K562 (cell line): ENCODE measurements at regions not wholly inside any gene's neighbourhood (a gene's known extent, or its start where the extent isn't known, plus 50 kb on each side); places are given as distances from the start of the nearest gene placed in this dataset.

Source experiments
- CEBPB ChIP-seq: fragments of 450-650 bp; IDR thresholded peaks from 2 replicates; pipeline ENCODE4 v1.6.1; 2016; ENCODE audit warnings: missing genetic modification characterization, missing compliant biosample characterization
- CEBPG ChIP-seq, 3 experiments: fragments of 200-800 bp in 1 of 3; sonication (Bioruptor generic) in 1 of 3; sonication (generic) in 1 of 3; formaldehyde crosslinking in 1 of 3; IDR thresholded peaks in 2 of 3; conservative IDR thresholded peaks in 1 of 3; 2 replicates each; pipeline versions ENCODE4 v1.6.1 to v1.8.0; 2016 to 2022; ENCODE audit warnings: missing compliant biosample characterization in 2 of 3, missing genetic modification characterization in 2 of 3, mild to moderate bottlenecking in 1 of 3, missing genetic modification reagents in 1 of 3
- HDAC3 ChIP-seq: fragments of 450-650 bp; IDR thresholded peaks from 2 replicates; pipeline ENCODE4 v1.6.1; 2018; ENCODE audit warnings: borderline replicate concordance, mild to moderate bottlenecking, moderate library complexity; ENCODE audit not compliant: partially characterized antibody
- MCM5 ChIP-seq: fragments of 450-650 bp; IDR thresholded peaks from 2 replicates; pipeline ENCODE4 v1.6.1; 2016; ENCODE audit warnings: low read depth
- PKNOX1 ChIP-seq: fragments of 450-650 bp; IDR thresholded peaks from 2 replicates; pipeline ENCODE4 v1.6.1; 2016
- RBM34 ChIP-seq: fragments of 200-400 bp; formaldehyde crosslinking; IDR thresholded peaks from 2 replicates; pipeline ENCODE4 v1.6.1; 2018; ENCODE audit warnings: low read length, borderline replicate concordance; ENCODE audit not compliant: insufficient read depth
- SMAD1 ChIP-seq: fragments of 150-350 bp; IDR thresholded peaks from 2 replicates; pipeline ENCODE4 v1.6.1; 2014; ENCODE audit warnings: low read length, low read depth; ENCODE audit not compliant: partially characterized antibody
- SREBF2 ChIP-seq: sonication (generic); formaldehyde crosslinking; IDR thresholded peaks from 2 replicates; pipeline ENCODE4 v1.4.0; 2020; ENCODE audit warnings: mild to moderate bottlenecking, missing genetic modification reagents
- SRSF3 ChIP-seq: fragments of 200-400 bp; formaldehyde crosslinking; IDR thresholded peaks from 2 replicates; pipeline ENCODE4 v1.6.1; 2016; ENCODE audit warnings: mild to moderate bottlenecking, low read length, moderate library complexity; ENCODE audit not compliant: insufficient read depth
- ZBTB34 ChIP-seq: fragments of 250-450 bp; sonication (Bioruptor Pico); IDR thresholded peaks from 2 replicates; pipeline ENCODE4 v1.8.0; 2021; ENCODE audit warnings: mild to moderate bottlenecking, moderate library complexity
- ZBTB9 ChIP-seq: fragments of 450-650 bp; formaldehyde crosslinking; IDR thresholded peaks from 2 replicates; pipeline ENCODE4 v1.4.0; 2020; ENCODE audit warnings: mild to moderate bottlenecking, moderate library complexity
- ZNF143 ChIP-seq: sonication (generic); formaldehyde crosslinking; IDR thresholded peaks from 2 replicates; pipeline ENCODE4 v1.9.0; 2022; ENCODE audit warnings: mild to moderate bottlenecking, missing genetic modification reagents
- ZNF184 ChIP-seq: sonication (generic); formaldehyde crosslinking; IDR thresholded peaks from 2 replicates; pipeline ENCODE4 v1.5.0; 2020; ENCODE audit warnings: missing genetic modification reagents
- TF ChIP-seq, protein P1 (sequence below): fragments of 250-450 bp; sonication (Bioruptor Pico); IDR thresholded peaks from 2 replicates; pipeline ENCODE4 v1.5.0; 2020; ENCODE audit warnings: mild to moderate bottlenecking, borderline replicate concordance
- TF ChIP-seq, protein P2 (sequence below): fragments of 450-650 bp; formaldehyde crosslinking; IDR thresholded peaks from 2 replicates; pipeline ENCODE4 v1.4.0; 2022; ENCODE audit warnings: mild to moderate bottlenecking, moderate library complexity
- TF ChIP-seq, protein P3 (sequence below), 2 experiments: fragments of 200-800 bp in 1 of 2; sonication (Bioruptor generic) in 1 of 2; sonication (generic) in 1 of 2; formaldehyde crosslinking in 1 of 2; IDR thresholded peaks in 1 of 2; conservative IDR thresholded peaks in 1 of 2; 2 replicates each; pipeline versions ENCODE4 v1.5.0 to v1.6.1; 2016 to 2020; ENCODE audit warnings: missing compliant biosample characterization in 1 of 2, missing genetic modification characterization in 1 of 2, missing genetic modification reagents in 1 of 2

- no peak for TF ChIP-seq HDAC3
- TF ChIP-seq ZNF143 (CRISPR knock-in tag): 0 out of 2 replicates have a peak, but pooled peaks have one; percentile 32
- TF ChIP-seq, protein P1, sequence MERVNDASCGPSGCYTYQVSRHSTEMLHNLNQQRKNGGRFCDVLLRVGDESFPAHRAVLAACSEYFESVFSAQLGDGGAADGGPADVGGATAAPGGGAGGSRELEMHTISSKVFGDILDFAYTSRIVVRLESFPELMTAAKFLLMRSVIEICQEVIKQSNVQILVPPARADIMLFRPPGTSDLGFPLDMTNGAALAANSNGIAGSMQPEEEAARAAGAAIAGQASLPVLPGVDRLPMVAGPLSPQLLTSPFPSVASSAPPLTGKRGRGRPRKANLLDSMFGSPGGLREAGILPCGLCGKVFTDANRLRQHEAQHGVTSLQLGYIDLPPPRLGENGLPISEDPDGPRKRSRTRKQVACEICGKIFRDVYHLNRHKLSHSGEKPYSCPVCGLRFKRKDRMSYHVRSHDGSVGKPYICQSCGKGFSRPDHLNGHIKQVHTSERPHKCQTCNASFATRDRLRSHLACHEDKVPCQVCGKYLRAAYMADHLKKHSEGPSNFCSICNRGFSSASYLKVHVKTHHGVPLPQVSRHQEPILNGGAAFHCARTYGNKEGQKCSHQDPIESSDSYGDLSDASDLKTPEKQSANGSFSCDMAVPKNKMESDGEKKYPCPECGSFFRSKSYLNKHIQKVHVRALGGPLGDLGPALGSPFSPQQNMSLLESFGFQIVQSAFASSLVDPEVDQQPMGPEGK (CRISPR knock-in tag): no peak
- TF ChIP-seq SRSF3: no peak
- no peak for TF ChIP-seq ZBTB9 (CRISPR knock-in tag)
- no peak for TF ChIP-seq CEBPG (CRISPR knock-in tag; IDR thresholded peaks at IDR 0.05)
- peak in 1 of 2 experiments; percentile 9; a peak in 1 of 4 replicates for TF ChIP-seq CEBPG (tag; conservative IDR thresholded peaks at IDR 0.05 in 1 of 2, IDR thresholded peaks at IDR 0.05 in 1 of 2)
- peak; percentile 56 for TF ChIP-seq PKNOX1
- no peak for TF ChIP-seq SREBF2 (CRISPR knock-in tag)
- TF ChIP-seq RBM34: no peak
- TF ChIP-seq CEBPB (tag): 0 out of 2 replicates have a peak, but pooled peaks have one; percentile 42
- TF ChIP-seq ZNF184: no peak
- TF ChIP-seq, protein P2, sequence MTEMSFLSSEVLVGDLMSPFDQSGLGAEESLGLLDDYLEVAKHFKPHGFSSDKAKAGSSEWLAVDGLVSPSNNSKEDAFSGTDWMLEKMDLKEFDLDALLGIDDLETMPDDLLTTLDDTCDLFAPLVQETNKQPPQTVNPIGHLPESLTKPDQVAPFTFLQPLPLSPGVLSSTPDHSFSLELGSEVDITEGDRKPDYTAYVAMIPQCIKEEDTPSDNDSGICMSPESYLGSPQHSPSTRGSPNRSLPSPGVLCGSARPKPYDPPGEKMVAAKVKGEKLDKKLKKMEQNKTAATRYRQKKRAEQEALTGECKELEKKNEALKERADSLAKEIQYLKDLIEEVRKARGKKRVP (CRISPR knock-in tag): no peak
- no peak for TF ChIP-seq MCM5
- TF ChIP-seq SMAD1: no peak
- TF ChIP-seq, protein P3, sequence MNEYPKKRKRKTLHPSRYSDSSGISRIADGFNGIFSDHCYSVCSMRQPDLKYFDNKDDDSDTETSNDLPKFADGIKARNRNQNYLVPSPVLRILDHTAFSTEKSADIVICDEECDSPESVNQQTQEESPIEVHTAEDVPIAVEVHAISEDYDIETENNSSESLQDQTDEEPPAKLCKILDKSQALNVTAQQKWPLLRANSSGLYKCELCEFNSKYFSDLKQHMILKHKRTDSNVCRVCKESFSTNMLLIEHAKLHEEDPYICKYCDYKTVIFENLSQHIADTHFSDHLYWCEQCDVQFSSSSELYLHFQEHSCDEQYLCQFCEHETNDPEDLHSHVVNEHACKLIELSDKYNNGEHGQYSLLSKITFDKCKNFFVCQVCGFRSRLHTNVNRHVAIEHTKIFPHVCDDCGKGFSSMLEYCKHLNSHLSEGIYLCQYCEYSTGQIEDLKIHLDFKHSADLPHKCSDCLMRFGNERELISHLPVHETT (CRISPR knock-in tag; conservative IDR thresholded peaks at IDR 0.05 in 1 of 2, IDR thresholded peaks at IDR 0.05 in 1 of 2): no peak
- no peak for TF ChIP-seq ZBTB34 (CRISPR knock-in tag)
Measured at GRCh38 chr16:85461022-85461813, 151.9 kb upstream of the GSE1 start (continued).
